ENCODE measurements at regions not wholly inside any gene's neighbourhood (a gene's known extent, or its start where the extent isn't known, plus 50 kb on each side); places are given as distances from the start of the nearest gene placed in this dataset.

DNA sequence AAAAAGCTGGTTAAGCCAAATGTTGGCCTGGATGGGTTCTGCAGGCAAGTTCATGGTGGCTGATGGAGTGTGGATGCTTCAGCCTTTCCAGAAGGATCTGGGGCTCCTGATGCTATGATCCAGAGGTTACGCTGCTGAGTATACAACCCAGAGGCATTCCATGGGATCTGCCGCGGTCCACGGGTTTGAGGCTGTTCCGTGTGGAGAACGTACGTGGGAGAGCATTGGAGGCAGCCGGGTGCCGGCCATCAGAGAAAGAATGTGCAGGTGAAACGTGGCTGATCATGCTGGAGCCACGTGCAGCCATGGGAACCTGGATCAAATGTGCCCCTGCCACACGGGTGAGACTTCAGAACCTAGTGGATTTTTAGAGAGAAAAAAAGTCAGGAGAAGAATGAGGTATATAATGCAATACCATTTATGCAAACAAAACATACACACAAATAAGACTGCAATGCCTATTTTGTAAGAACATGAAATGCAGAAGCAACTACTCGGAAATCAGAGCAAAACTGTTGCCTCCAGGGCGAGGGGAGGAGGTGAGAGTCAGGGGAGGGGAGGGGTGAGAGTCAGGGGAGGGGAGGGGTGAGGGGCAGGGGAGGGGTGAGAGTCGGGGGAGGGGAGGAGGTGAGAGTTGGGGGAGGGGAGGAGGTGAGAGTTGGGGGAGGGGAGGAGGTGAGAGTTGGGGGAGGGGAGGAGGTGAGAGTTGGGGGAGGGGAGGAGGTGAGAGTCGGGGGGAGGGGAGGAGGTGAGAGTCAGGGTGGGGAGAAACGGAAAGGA, 116.5 kb upstream of the C1orf174 start:
- DNase-seq (ENCODE audit: low spot score) = no peak

DNA sequence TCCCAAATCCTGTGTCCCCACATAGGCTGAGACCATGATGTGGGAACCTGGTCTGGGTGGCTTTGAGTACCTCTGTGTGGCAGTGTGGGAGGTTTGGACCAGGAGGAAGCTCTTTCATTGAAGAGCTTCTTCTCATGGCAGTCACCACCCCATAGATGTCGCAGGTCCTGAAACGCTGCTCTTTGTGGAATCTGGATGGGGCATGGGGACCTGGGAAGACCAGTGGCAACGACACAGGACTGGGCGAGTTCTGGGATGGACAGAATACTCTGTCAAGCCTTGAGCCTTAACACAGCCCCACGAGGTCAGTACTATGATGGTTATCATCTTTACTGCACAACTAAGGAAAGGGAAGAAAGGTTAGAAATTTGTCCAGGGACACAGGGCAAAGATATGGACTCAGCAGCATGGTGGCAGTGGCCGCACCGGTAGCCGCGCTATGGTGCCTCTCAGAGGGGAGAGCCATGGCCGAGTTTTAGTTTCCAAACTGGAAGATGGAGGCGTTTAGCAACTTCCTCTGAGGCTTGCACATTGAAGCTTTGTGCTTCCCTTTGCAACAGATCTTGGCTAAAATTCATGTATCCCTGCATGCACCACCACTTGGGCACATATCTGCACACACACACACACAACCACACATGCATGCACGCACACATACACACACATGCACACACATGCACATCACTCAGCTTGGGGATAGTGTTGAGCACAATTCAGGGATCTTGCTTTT, 117.7 kb upstream of the C1orf174 start:
- DNase-seq (ENCODE audit: low spot score) = no peak

DNA sequence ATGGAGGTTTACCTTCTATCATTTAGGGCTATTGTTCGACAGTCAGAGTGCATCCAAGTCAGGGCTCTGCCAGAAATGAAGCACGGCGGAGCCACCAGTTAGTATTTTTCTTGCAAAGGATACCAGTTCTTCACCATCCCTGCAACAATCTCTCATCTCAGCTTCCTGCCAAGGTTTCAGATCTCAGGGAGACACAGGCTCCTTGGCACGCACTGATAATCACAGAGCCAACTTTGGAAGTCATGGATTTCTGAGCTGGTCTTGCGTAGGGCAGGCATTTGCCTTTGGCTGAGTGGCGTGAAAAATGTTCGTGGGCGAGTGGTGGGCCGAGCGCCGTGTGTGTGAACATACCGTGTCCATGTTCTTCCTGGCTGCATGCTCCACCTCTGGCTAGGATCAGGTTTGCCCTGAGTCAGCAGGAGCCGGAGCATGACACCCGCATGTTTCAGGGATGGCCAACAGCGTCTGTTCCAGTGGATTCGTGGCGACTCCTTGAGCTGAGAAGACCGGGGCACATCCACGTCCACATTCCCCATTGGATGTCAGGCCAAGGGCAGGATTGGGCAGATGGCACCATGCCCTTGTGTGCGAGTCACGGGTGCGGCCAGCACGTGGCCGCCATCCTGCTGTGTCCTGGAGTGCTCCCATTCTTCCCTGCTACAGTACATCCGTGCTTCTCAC, 118.5 kb upstream of the C1orf174 start:
- no peak for DNase-seq (ENCODE audit: low spot score)

DNA sequence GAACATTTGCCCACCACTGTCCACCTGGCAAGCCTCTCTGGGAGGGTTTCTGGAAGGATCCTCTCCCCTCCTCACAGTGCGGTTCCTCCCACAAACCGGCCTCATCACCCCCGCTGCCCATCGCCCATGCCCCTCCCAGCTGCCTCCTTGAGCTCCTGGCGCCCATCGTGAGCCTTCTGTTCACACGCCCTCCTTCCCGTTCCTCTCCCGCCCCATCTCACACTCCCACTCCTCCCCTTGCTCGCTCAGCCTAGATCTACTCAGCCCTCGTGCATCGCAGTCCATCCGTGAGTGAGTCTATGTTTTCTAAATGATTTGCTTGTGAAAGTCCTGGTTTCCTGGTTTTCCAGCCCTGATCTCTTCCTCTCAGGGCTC, 119.1 kb upstream of the C1orf174 start:
- no peak for DNase-seq (ENCODE audit: low spot score)

DNA sequence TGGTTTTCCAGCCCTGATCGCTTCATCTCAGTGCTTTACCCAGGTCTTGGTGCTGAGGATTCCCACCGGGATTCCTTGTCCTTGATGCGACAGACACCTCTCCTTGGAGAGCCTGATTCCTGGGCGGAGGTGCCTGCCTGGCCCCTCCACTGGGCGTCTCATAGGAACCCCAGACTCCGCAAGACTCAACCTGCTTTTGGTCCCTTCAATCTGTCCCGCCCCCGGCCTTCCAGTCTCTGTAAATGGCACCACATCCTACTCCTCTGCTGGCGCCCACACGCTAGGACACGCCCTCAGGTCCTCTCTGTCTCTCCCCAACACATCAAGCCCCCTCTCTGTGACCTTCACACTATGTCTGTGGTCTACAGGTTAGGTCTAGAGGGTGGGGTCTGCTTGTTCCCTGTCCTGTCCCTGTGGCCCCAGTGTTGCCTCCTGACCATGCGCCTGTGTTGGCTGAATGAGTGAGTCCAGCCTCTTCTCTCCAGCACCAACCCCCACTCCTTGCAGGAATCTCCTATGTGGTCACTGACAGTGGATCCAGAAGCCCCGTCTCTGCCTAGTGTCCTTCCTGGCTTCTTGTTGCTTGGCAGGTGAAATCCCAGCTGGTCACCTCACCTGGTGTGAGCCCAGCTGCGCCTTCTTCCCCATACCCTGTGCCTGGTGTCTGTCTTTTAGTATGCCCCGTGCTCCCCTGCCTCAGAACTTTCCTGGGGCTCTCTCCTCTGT, 119.7 kb upstream of the C1orf174 start:
- DNase-seq (ENCODE audit: low spot score) = no peak

DNA sequence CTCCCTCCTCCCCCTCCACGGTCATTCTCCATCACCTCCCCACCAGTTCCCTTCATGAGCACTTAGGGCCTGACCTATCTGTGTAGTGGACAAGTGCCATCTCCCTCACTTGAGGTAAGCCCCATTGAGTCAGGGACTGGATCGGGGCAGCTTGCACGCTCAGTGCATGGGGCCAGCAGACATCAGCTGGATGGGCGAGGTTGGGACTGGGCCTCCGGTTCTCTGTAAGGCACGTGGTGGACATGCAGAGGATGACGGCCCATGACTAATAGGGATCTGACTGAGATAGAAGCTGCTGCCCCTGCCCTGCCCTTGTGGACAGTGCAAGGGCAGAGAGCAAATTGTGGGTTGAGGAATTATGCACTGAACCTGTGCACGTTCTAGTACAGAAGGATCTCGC, 120.4 kb upstream of the C1orf174 start:
- DNase-seq (ENCODE audit: low spot score) = no peak

DNA sequence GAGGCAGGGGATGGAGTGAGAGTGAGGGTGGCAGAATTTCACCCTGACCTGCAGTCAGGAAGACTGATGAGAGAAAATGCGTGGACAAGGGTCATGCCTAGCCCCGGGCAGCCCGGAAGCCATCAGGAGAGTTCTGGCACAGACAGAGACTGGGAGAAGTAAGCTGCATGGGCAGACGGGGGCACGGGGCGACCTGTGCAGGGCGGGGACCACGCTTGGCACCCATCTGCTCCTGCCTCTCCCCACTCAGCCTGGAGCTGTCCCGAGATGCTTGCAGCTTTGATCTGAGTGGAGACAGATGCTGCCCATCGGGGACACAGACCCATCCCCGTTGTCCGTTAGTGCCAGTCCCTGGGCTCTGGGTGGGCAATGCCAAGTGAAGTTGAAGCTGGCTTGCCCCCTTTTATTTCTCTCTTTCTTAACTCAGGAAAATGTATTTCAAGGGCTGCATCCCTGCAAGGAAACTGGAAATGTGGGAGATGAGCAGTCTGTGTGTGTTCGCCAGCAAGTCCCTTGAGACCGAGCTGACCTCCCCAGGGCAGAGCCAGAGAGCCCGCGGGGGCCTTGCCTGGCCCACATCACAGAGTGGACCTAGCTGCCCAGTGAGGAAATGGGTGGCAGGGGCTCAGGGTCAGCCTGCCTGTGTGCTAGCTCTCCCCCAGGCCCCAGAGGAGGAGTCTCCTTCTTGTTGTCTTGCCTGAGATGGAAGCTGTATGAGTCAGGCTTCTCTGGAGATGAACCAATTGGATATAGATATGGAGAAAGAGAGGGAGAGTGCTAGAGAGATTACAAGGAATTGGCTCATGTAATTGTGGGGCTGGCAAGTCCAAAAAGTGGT, 121.3 kb upstream of the C1orf174 start:
- no peak for DNase-seq (ENCODE audit: low spot score)

DNA sequence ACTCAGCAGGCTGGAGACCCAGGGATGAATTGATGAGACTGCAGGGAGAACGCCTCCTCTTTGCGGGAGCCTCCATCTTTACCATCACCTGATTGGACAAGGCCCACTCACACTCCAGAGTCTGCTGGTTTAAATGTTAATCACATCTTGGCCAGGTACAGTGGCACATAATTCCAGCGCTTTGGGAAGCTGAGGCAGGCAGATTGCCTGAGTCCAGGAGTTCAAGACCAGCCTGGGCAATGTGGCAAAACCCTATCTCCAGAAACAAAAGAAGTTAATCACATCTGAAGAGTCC, 121.8 kb upstream of the C1orf174 start:
- no peak for DNase-seq (ENCODE audit: low spot score)

DNA sequence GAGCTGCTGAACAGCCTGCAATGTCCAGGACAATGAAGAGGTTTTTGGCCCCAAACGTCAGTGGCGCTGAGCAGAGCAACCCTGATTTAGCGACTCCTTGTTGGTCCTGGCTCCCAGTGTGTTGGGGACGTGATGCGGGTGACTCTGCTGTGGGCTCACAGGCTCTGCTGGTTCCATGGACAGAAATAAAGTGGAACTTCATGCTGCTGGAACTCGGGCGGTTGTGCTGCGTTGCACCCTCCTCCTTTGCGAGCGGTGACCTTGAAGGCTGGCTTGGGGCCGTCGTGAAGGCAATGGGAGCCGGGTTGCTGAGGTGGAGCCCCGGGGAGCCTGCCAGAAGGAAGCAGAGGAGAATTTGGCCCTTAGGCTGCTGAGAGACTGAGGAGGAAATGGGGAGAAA, 122.6 kb upstream of the C1orf174 start:
- DNase-seq (ENCODE audit: low spot score) = no peak

DNA sequence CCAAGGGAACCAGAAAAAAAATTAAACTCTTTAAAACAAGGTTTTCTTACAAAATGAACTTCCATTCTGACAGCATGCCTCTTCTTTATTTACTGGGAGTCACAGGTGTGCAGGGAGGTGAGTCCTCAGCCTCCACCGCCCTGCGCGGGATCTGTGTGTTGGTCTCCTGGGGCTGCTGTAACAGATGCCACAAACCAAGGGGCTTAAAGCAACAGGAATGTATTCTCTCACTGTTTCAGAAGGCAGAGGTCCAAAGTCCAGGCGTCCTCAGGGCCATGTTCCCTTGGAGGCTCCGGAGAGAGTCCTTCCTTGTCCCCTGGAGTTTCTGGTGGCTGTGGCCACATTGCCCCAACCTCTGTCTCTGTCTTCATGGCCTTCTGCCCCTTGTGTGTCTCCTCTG, 123.6 kb upstream of the C1orf174 start:
- DNase-seq (ENCODE audit: low spot score) = no peak

DNA sequence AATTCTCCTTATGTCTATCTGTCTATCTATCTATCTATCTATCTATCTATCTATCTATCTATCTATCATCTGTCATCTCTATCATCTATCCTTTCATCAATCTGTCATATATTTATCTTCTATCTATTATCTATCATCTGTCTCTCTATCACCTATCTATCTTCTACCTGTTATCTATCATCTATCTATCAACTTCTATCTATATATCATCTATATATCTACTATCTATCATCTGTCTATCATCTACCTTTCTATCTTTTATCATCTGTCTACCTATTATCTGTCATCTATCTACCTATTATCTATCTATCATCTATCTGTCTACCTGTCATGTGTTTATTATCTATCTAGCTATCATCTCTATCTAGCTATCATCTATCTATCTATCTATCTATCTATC, 124.7 kb upstream of the C1orf174 start:
- DNase-seq (ENCODE audit: low spot score) = no peak

DNA sequence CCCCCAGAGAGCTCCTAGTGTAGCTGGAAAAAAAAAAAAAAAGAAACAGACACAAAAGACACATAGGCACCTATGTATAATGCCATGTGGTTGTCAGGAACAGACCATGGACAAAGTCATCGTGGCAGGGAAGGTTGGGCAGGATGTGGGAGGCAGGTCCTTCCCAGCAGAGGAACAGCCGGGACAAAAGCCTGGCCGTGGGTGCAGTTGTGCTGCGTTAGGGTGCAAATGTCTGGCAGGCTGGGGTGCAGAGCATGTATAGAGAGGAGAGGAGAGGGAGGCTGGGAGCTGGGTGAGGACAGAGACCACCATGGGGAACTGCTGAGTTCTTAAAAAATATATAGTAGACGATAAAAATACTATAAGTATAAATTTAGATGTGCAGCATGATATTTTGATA, 125.7 kb upstream of the C1orf174 start:
- DNase-seq (ENCODE audit: low spot score) = no peak

DNA sequence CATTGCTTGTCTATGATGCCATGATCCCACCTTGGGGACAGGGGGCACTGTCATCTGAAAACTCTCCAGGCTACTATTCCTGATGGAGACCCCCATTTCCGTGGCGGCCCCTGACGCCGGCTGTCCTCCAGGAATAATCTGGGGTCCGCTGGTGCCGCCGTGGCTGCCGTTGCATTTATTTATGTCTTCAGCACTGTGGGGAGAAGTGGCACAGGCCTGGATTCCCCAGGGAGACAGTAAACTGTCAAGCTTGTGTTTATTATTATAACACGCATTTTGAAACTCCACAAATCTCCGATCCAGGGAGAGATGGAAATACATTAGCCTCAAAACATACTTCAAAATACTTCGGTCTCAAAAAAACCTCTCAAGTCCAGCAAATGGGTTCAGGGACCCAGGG, 126.9 kb upstream of the C1orf174 start:
- no peak for DNase-seq (ENCODE audit: low spot score)

DNA sequence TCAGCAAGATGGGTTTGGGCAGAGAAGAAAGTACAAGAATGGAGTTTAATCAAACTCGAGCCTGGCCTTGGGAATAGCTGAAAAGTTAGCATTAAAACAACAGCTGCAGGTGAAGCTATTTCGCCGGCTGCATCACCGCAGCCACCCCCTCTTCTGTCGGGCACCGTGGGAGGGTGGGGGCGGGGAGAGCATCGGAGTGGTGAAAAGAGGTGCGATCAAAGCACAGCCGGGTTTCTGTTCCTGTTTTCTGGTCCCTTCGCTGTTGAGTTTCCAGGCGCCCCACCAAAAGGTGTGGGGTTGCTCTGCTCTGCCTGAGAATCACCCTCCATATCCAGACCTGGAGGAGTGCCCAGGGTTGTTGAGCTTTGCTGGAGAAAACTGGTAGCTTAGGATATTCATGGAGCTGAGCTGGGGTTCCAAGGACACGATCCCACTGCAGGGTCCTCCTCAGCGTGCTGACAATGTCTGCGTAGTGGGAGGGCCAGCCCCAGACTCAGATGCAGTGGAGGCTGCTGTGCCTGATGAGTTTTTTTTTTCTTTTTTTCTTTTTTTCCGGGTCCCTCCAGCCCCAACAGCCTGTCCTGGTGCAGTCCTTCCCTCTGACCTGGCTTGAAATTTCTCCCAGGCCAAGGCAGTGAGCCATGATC, 127.5 kb upstream of the C1orf174 start:
- no peak for DNase-seq (ENCODE audit: low spot score)

DNA sequence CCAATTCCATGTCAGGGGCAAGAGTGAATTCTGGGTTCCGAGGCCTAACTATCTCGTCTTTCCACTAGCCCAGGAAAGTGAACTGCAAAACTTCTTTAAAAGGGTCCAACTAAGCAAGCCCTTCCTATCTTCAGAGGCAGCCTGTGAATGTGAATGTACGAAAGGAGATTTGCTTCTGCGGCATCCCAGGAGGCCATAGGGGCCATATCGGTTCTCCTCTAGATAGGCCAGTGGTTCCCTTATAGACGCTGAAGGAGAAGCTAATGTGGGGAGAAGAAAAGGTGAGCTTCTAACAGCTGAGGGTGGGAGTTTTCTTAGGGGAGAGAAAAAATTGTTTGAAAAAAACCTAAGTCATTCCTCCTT, 128.0 kb upstream of the C1orf174 start:
- no peak for DNase-seq (ENCODE audit: low spot score)

DNA sequence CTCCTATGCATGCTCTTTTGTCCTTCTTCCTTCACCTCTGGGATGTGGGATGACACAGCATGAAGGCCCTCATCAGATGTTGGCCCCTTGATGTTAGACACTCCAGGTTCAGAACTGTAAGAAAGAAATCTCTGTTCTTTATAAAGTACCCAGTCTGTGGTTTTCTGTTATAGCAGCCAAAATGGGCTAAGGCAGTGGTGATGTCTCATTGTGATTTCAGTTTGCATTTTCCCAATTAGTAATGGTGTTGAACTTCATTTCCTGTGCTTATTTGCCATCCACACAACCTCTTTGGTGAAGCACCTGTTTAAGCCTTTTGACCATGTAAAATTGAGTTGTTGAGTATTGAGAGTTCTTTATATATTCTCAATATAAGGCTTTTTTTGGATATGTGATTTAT, 129.3 kb upstream of the C1orf174 start:
- no peak for DNase-seq (ENCODE audit: low spot score)

DNA sequence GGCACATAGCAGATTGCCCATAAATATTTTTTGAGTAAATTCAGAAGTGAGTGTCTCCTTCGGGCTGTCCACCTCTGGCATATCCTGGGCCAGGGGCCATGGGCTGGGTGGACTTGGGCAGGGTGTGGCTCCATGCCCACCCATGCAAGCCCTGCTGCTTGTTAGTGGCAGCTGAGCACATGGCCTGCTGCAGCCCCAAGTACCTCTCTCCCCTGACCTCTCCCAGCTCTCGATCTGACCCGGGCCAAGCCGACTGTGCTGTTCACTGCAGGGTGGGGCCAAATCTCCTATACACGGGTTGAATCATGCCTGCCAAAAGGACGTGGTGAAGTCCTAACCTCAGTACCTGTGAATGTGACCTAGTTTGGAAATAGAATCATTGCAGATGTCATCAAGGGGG, 132.5 kb upstream of the C1orf174 start:
- DNase-seq (ENCODE audit: low spot score) = no peak

DNA sequence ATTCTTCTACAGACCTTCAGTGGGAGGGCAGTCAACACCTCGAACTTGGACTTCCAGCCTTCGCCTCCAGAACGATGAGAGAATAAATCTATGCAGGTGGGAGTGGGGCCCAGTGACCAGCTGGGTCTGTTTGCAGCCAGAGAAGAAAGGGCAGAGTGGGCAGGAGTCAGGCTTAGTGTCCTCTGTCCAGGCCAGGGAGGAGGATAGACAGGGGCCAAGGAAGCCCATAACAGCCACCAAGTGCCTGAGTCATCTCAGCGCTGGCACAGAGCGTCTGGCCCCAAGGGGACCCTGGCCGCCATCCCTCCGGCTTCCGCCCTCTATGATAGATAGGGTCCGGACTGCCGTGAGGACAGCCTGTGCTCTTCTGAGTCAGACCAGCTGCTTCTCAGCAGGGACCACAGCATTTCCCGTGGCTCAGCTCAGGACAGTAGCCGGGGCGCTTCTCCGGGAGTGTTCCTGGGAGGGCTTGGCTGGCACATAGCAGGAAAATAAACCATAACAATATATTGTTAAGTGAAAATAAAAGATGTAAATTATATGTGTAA, 133.1 kb upstream of the C1orf174 start:
- no peak for DNase-seq (ENCODE audit: low spot score)

DNA sequence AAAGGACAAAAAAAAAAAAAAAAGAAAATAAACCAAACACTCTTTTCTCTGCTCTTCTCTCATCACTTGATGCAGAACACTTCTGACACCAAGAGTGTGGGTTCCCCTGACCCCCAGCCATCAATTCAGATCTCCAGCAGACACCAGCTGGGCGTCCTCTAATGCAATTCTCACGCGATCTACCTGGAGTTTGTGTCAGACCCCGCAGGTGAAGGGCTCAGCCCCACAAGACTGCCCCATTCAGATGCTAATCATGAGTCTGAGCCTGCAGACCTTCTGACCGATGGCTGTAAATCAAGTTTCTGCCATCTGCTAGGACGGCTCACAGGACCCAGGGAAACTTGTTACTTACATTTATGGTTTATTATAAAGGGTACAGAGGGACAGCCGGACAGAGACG, 133.6 kb upstream of the C1orf174 start:
- no peak for DNase-seq (ENCODE audit: low spot score)

DNA sequence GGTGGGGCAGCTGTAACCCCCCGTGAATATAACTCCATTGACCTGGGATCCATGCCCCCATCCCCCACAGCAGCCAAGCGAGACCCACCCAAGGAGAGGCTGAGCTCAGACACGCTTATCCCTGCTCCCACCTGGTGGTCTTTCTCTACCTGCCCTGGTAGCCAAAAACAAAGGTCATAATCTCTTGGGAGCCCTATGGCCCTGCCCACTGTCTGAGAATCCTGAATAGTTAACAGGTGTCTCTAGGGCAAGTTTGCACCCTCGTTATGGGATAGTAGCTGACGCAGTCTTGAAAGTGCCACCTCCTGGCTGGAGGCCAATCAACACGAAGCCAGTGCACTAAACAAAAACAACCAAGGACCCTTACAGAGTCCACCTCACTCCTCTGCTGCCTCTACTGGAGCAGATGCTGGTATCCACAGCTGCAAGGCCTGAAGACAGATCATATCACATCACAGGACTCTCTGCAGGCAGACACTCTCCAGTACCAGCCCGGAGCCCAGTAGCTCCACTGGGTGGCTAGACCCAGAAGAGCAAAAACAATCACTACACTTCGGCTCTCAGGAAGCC, 134.3 kb upstream of the C1orf174 start:
- DNase-seq (ENCODE audit: low spot score) = no peak

DNA sequence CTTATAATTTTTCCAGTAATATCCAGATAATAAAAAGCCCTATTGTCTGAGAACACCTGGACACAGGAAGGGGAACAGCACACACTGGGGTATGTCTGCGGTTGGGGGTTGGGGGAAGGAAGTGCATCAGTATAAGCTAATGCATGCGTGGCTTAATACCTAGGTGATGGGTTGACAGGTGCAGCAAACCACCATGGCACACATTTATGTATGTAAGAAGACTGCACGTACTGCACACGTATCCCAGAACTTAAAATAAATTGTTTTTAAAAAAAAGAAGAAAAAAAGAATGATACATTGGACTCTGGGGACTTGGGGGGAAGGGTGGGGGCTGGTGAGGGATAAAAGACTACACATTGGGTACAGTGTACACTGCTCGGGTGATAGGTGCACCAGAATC, 144.9 kb upstream of the C1orf174 start:
- DNase-seq (ENCODE audit: low spot score) = no peak

Data from HuH-7 (cell line).